Panc1 (cell line): ENCODE measurements at regions not wholly inside any gene's neighbourhood (a gene's known extent, or its start where the extent isn't known, plus 50 kb on each side); places are given as distances from the start of the nearest gene placed in this dataset.
"Not testable (repeated sequence)": the region's sequence is repeated elsewhere in the genome, so short reads cannot be mapped to it uniquely, and the experiment has no call there.

Experiments used
- ATAC-seq: fragments of 200-7000 bp; cut with Tn5 transposase; 2 replicates; pipeline ENCODE4 v1.9.1; 2020; ENCODE audit warnings: mild to moderate bottlenecking, moderate library complexity
- BruUV-seq: library from RNA; stranded (reverse); fragments of 400-500 nt; replicated peaks from 2 replicates; lab custom pipeline; 2021; lab: Mats Ljungman, UMichigan
- CTCF ChIA-PET: fragments of 300-600 bp; sonication (Branson Sonifier 250); formaldehyde crosslinking; loops from one replicate; lab custom pipeline; 2022; ENCODE audit warnings: antibody characterized with exemption; lab: Charles Lee
- POLR2A ChIA-PET: fragments of 300-600 bp; sonication (Branson Sonifier 250); formaldehyde crosslinking; loops from one replicate; lab custom pipeline; 2022; ENCODE audit warnings: antibody characterized with exemption; lab: Charles Lee
- DNase-seq: peaks from one replicate; pipeline ENCODE4 v3.0.0-alpha.2; 2010; ENCODE audit warnings: low read depth, low spot score
- H3K27ac ChIP-seq: 2 replicates; pipeline ENCODE4 v1.5.1; 2011; ENCODE audit warnings: mild to moderate bottlenecking, low read length, inconsistent platforms
- H3K27me3 ChIP-seq: fragments of 200-500 bp; sonication (Bioruptor generic); 2 replicates; pipeline ENCODE4 v1.6.0; 2014; ENCODE audit warnings: low read length, inconsistent platforms; ENCODE audit not compliant: control insufficient read depth, insufficient read depth
- H3K36me3 ChIP-seq: fragments of 200-500 bp; sonication (Bioruptor generic); 2 replicates; pipeline ENCODE4 v1.5.1; 2014; ENCODE audit warnings: inconsistent platforms, mild to moderate bottlenecking, low read length, moderate library complexity; ENCODE audit not compliant: control insufficient read depth, insufficient read depth
- H3K4me1 ChIP-seq: 2 replicates; pipeline ENCODE4 v1.5.1; 2011; ENCODE audit warnings: inconsistent platforms, mild to moderate bottlenecking, low read length, moderate library complexity; ENCODE audit not compliant: control insufficient read depth, insufficient read depth
- H3K4me3 ChIP-seq, 2 experiments: 2 replicates each; pipeline ENCODE4 v1.5.1; 2011 to 2012; ENCODE audit warnings: low read depth in 2 of 2, low read length in 2 of 2, mild to moderate bottlenecking in 2 of 2, inconsistent platforms in 1 of 2, moderate library complexity in 1 of 2
- H3K9me3 ChIP-seq: fragments of 200-500 bp; sonication (Bioruptor generic); 2 replicates; pipeline ENCODE4 v1.5.1; 2014; ENCODE audit warnings: low read depth, mild to moderate bottlenecking, inconsistent platforms, low read length, moderate library complexity; ENCODE audit not compliant: control insufficient read depth, insufficient read depth
- CTCF ChIP-seq: fragments of 450-650 bp; IDR thresholded peaks from 2 replicates; pipeline ENCODE4 v1.5.1; 2017; ENCODE audit warnings: mild to moderate bottlenecking
- POLR2AphosphoS5 ChIP-seq: IDR thresholded peaks from 2 replicates; pipeline ENCODE4 v1.6.1; 2012; ENCODE audit warnings: mild to moderate bottlenecking, low read depth, low read length, moderate library complexity
- REST ChIP-seq, 2 experiments: IDR thresholded peaks; 2 replicates each; pipeline ENCODE4 v1.6.1; 2011 to 2012; ENCODE audit warnings: low read depth in 2 of 2, control low read depth in 1 of 2, low read length in 1 of 2, mild to moderate bottlenecking in 1 of 2, moderate library complexity in 1 of 2; ENCODE audit not compliant: insufficient read depth in 1 of 2
- SIN3A ChIP-seq: IDR thresholded peaks from 2 replicates; pipeline ENCODE4 v1.6.1; 2012; ENCODE audit warnings: low read depth, mild to moderate bottlenecking, low read length, moderate library complexity, borderline replicate concordance; ENCODE audit not compliant: insufficient read depth
- TCF7L2 ChIP-seq: IDR thresholded peaks from 2 replicates; pipeline ENCODE4 v1.6.1; 2011; ENCODE audit warnings: mild to moderate bottlenecking, low read depth, low read length, inconsistent platforms
- in situ Hi-C: cut with HindIII; loops from 2 replicates; pipeline ENCODE4 v1.10.0; 2016; ENCODE audit warnings: low sequenced_read_pairs, low pct_unique_long_range_greater_than_20kb
- intact Hi-C: fragments of 100-400 bp; cut with micrococcal nuclease; formaldehyde crosslinking; loops from one replicate; pipeline ENCODE4 v1.10.0; 2022; ENCODE audit not compliant: unreplicated experiment

- intact Hi-C loops: no loop called here
- peaks cover 17% of the 10 kb centered on the region for H3K4me1 ChIP-seq
- POLR2A ChIA-PET: no interaction called here
- H3K27ac ChIP-seq: peak overlapping the region; percentile 77; the same call in 1 of the 2 replicates
- H3K9me3 ChIP-seq: no peaks in the 10 kb centered on the region
- CTCF ChIA-PET: interaction anchor here (0.5 to 0.7 kb wide), 2 partner anchors 41 to 103 kb away, joined by 4 to 8 read pairs; no protein-coding TSS in a partner anchor
- in situ Hi-C loops: no loop called here
- TF ChIP-seq POLR2AphosphoS5 (no peak), CTCF (no peak), TCF7L2 (no peak), SIN3A (no peak), REST (IDR thresholded peaks at IDR 0.05; ENCODE audit: insufficient read depth in 1 of 2, low read depth in 2 of 2, low read length in 1 of 2) (no peak)
- ATAC-seq: no peak
- H3K4me3 ChIP-seq: no peak overlapping the region
- no peaks in the 10 kb centered on the region for H3K36me3 ChIP-seq
- no peak for DNase-seq
- BruUV-seq: no TSS peak
- no peaks in the 10 kb centered on the region for H3K27me3 ChIP-seq
Measured at GRCh38 chr2:105509269-105510086, 110.6 kb upstream of the FHL2 start.

GRCh38 chr2:105506860-105507259 is 108.0 kb upstream of the FHL2 start:
- BruUV-seq, intact Hi-C loops, H3K9me3 ChIP-seq, H3K36me3 ChIP-seq, H3K27me3 ChIP-seq, H3K4me3 ChIP-seq, ATAC-seq, in situ Hi-C loops, DNase-seq: not testable (repeated sequence)
- Histone ChIP-seq H3K27ac (peak overlapping the region; percentile 77; the same call in 1 of the 2 replicates), H3K4me1 (peaks cover 17% of the 10 kb centered on the region)
- CTCF ChIA-PET: interaction anchor here (0.7 kb wide), 2 partner anchors 10 to 66 kb away, joined by 3 to 7 read pairs; no protein-coding TSS in a partner anchor
- POLR2A ChIA-PET: interaction anchor here (0.7 kb wide), 1 partner anchor 9 kb away, joined by 3 read pairs; no protein-coding TSS in a partner anchor

DNA sequence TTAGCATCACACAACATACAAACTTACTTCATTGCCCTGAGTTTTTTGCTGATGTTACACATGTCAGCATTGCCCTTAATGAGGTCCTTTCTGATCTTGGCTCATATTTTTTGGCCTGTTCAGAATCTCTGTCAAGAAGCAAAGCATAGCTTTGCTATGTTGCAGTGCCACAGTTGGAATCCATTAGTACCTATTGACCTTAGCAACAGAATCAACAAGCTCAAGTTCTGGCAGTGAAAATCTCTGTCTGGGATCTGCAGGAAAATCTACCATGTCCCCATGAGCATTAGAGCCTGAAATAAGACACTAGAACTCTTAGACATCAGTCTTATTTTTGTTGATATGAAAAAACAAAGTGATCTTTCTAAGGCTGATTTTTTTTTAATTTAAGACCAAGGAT is 105.6 kb upstream of the FHL2 start:
- Histone ChIP-seq H3K27ac (peak overlapping the region; percentile 18; the same call in 1 of the 2 replicates), H3K4me1 (peaks cover 9% of the 10 kb centered on the region), H3K9me3 (no peaks in the 10 kb centered on the region), H3K27me3 (no peaks in the 10 kb centered on the region), H3K4me3 (no peak overlapping the region), H3K36me3 (no peaks in the 10 kb centered on the region)
- DNase-seq (no peak), ATAC-seq (no peak)
- POLR2A ChIA-PET: no interaction called here
- in situ Hi-C loops: no loop called here
- intact Hi-C loops: no loop called here
- CTCF ChIA-PET: no interaction called here
- no TSS peak for BruUV-seq
- no peak for TF ChIP-seq TCF7L2
- no peak for TF ChIP-seq POLR2AphosphoS5
- TF ChIP-seq REST (IDR thresholded peaks at IDR 0.05; ENCODE audit: insufficient read depth in 1 of 2, low read depth in 2 of 2, low read length in 1 of 2): no peak
- TF ChIP-seq CTCF: no peak
- TF ChIP-seq SIN3A: no peak
